Activated CD8-positive, alpha-beta T cell treated with anti-CD3 and anti-CD28 coated beads for 36 hours (primary cell): ENCODE measurements at regions not wholly inside any gene's neighbourhood (a gene's known extent, or its start where the extent isn't known, plus 50 kb on each side); places are given as distances from the start of the nearest gene placed in this dataset.
"Not testable (repeated sequence)": the region's sequence is repeated elsewhere in the genome, so short reads cannot be mapped to it uniquely, and the experiment has no call there.

Experiments
- ATAC-seq: fragments of 200-7000 bp; cut with Tn5 transposase; one replicate; pipeline ENCODE4 v1.10.0; 2021; ENCODE audit warnings: mild to moderate bottlenecking, moderate library complexity
- CTCF ChIA-PET: fragments of 350-600 bp; sonication (Branson Sonifier 250); formaldehyde crosslinking; loops from one replicate; lab custom pipeline; 2021; ENCODE audit warnings: antibody characterized with exemption; lab: Charles Lee
- POLR2A ChIA-PET: fragments of 350-600 bp; sonication (Branson Sonifier 250); formaldehyde crosslinking; loops from one replicate; lab custom pipeline; 2021; ENCODE audit warnings: antibody characterized with exemption; lab: Charles Lee
- DNase-seq: peaks from one replicate; pipeline ENCODE4 v3.0.0-alpha.2; 2020
- H3K27ac Mint-ChIP-seq: one replicate; pipeline ENCODE4 v1.8.0; 2021; ENCODE audit warnings: mild to moderate bottlenecking, mixed read lengths
- H3K27me3 Mint-ChIP-seq: one replicate; pipeline ENCODE4 v1.8.0; 2021; ENCODE audit warnings: mixed read lengths
- H3K36me3 Mint-ChIP-seq: one replicate; pipeline ENCODE4 v1.8.0; 2021; ENCODE audit warnings: low read depth, mixed read lengths
- H3K4me1 Mint-ChIP-seq: one replicate; pipeline ENCODE4 v1.8.0; 2021; ENCODE audit warnings: low read depth, mixed read lengths
- H3K4me3 Mint-ChIP-seq: one replicate; pipeline ENCODE4 v1.8.0; 2021; ENCODE audit warnings: mild to moderate bottlenecking, moderate library complexity, mixed read lengths
- H3K9me3 Mint-ChIP-seq: one replicate; pipeline ENCODE4 v1.8.0; 2021; ENCODE audit warnings: mixed read lengths
- intact Hi-C: fragments of 100-400 bp; cut with micrococcal nuclease; formaldehyde crosslinking; loops from one replicate; pipeline ENCODE4 v1.10.0; 2022
- TF ChIP-seq, protein P1 (sequence below): fragments of 200-600 bp; IDR thresholded peaks from one replicate; pipeline ENCODE4 v1.8.0; 2022; ENCODE audit warnings: antibody characterized with exemption, mild to moderate bottlenecking

- Mint-ChIP-seq H3K27ac (no peak overlapping the region), H3K36me3 (no peaks in the 10 kb centered on the region), H3K4me3 (no peak overlapping the region), H3K27me3 (no peaks in the 10 kb centered on the region), H3K4me1 (no peaks in the 10 kb centered on the region), H3K9me3 (no peaks in the 10 kb centered on the region)
- ChIA-PET CTCF (no interaction called here), POLR2A (no interaction called here)
- TF ChIP-seq, protein P1, sequence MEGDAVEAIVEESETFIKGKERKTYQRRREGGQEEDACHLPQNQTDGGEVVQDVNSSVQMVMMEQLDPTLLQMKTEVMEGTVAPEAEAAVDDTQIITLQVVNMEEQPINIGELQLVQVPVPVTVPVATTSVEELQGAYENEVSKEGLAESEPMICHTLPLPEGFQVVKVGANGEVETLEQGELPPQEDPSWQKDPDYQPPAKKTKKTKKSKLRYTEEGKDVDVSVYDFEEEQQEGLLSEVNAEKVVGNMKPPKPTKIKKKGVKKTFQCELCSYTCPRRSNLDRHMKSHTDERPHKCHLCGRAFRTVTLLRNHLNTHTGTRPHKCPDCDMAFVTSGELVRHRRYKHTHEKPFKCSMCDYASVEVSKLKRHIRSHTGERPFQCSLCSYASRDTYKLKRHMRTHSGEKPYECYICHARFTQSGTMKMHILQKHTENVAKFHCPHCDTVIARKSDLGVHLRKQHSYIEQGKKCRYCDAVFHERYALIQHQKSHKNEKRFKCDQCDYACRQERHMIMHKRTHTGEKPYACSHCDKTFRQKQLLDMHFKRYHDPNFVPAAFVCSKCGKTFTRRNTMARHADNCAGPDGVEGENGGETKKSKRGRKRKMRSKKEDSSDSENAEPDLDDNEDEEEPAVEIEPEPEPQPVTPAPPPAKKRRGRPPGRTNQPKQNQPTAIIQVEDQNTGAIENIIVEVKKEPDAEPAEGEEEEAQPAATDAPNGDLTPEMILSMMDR = no peak
- ATAC-seq (no peak), DNase-seq (no peak)
- intact Hi-C loops = no loop called here
These were observed 99.7 kb upstream of the NXPH2 start for GRCh38 chr2:138879931-138880330.

- ChIA-PET POLR2A (interaction anchor here (0.6 kb wide), 1 partner anchor 1865 kb away, joined by 3 read pairs; no protein-coding TSS in a partner anchor), CTCF (no interaction called here)
- no peak for ATAC-seq
- TF ChIP-seq, protein P1 = no peak
- no peak overlapping the region for H3K4me3 Mint-ChIP-seq
- no peak overlapping the region for H3K27ac Mint-ChIP-seq
- intact Hi-C loops = no loop called here
- no peaks in the 10 kb centered on the region for H3K9me3 Mint-ChIP-seq
- H3K4me1 Mint-ChIP-seq = no peaks in the 10 kb centered on the region
- no peaks in the 10 kb centered on the region for H3K27me3 Mint-ChIP-seq
- H3K36me3 Mint-ChIP-seq = no peaks in the 10 kb centered on the region
- DNase-seq = no peak
These were observed 97.2 kb upstream of the NXPH2 start for GRCh38 chr2:138877421-138877820.

DNA sequence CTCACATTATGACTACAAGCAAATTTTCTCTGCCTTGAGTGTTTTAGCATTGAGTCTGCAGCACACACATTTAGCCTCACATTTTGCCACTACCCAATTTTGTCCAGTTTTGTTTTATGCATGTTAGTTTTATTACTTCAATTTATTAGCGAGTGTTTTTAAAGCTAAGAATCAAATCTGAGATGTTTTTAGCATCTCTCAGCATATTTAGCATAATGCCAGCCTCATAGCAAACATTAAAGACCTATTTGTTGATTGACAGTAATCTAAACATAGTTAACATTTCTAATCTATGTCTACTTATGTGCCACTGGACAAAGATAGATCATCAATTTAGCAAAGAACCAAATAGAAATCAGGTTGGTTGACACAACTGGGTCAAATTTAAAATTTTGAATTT, 94.1 kb upstream of the NXPH2 start:
- ATAC-seq = no peak
- H3K9me3 Mint-ChIP-seq = no peaks in the 10 kb centered on the region
- H3K27ac Mint-ChIP-seq = no peak overlapping the region
- TF ChIP-seq, protein P1 = no peak
- POLR2A ChIA-PET = no interaction called here
- H3K27me3 Mint-ChIP-seq = no peaks in the 10 kb centered on the region
- H3K4me3 Mint-ChIP-seq = no peak overlapping the region
- DNase-seq = no peak
- intact Hi-C loops = no loop called here
- H3K36me3 Mint-ChIP-seq = no peaks in the 10 kb centered on the region
- no peaks in the 10 kb centered on the region for H3K4me1 Mint-ChIP-seq
- CTCF ChIA-PET = no interaction called here

- intact Hi-C loops, DNase-seq, POLR2A ChIA-PET, H3K36me3 Mint-ChIP-seq, H3K4me1 Mint-ChIP-seq, H3K27ac Mint-ChIP-seq, H3K27me3 Mint-ChIP-seq, H3K4me3 Mint-ChIP-seq, ATAC-seq, H3K9me3 Mint-ChIP-seq, CTCF ChIA-PET: not testable (repeated sequence)
These were observed 91.9 kb upstream of the NXPH2 start for GRCh38 chr2:138872116-138872515.

- DNase-seq (no peak), ATAC-seq (no peak)
- Mint-ChIP-seq H3K27ac (no peak overlapping the region), H3K27me3 (no peaks in the 10 kb centered on the region), H3K9me3 (no peaks in the 10 kb centered on the region), H3K36me3 (no peaks in the 10 kb centered on the region), H3K4me1 (no peaks in the 10 kb centered on the region), H3K4me3 (no peak overlapping the region)
- ChIA-PET POLR2A (no interaction called here), CTCF (no interaction called here)
- TF ChIP-seq, protein P1 = no peak
- intact Hi-C loops = no loop called here
These were observed 91.1 kb upstream of the NXPH2 start for GRCh38 chr2:138871312-138871711.

- H3K27ac Mint-ChIP-seq = no peak overlapping the region
- ATAC-seq = no peak
- intact Hi-C loops = no loop called here
- no peak overlapping the region for H3K4me3 Mint-ChIP-seq
- H3K36me3 Mint-ChIP-seq = no peaks in the 10 kb centered on the region
- H3K9me3 Mint-ChIP-seq = no peaks in the 10 kb centered on the region
- ChIA-PET POLR2A (no interaction called here), CTCF (no interaction called here)
- TF ChIP-seq, protein P1 = no peak
- H3K27me3 Mint-ChIP-seq = no peaks in the 10 kb centered on the region
- H3K4me1 Mint-ChIP-seq = no peaks in the 10 kb centered on the region
- no peak for DNase-seq
These were observed 87.2 kb upstream of the NXPH2 start for GRCh38 chr2:138867341-138867740.
